ENCODE measurements at regions not wholly inside any gene's neighbourhood (a gene's known extent, or its start where the extent isn't known, plus 50 kb on each side); places are given as distances from the start of the nearest gene placed in this dataset.

DNA sequence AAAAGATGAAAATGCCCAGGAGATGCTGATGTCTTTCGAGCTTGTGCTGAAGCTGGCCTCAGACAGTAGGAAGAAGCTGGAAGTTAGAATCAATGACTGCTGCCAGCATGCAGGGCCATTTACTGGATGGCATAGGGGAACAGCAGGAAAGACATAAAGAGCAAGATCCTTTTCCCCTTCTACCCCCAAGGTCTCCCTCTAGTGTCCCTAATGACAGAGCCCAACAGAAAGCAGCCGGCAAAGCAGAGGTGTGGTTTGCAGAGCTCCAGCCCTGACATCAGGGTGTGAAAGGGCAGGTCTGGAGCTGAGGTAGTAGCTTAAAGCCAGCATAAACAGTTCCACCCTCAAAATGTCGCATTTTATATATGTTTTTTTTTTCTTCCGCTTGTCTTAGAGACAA is 1560.7 kb upstream of the TMEM132C start (continued):
- TF ChIP-seq, protein P1, sequence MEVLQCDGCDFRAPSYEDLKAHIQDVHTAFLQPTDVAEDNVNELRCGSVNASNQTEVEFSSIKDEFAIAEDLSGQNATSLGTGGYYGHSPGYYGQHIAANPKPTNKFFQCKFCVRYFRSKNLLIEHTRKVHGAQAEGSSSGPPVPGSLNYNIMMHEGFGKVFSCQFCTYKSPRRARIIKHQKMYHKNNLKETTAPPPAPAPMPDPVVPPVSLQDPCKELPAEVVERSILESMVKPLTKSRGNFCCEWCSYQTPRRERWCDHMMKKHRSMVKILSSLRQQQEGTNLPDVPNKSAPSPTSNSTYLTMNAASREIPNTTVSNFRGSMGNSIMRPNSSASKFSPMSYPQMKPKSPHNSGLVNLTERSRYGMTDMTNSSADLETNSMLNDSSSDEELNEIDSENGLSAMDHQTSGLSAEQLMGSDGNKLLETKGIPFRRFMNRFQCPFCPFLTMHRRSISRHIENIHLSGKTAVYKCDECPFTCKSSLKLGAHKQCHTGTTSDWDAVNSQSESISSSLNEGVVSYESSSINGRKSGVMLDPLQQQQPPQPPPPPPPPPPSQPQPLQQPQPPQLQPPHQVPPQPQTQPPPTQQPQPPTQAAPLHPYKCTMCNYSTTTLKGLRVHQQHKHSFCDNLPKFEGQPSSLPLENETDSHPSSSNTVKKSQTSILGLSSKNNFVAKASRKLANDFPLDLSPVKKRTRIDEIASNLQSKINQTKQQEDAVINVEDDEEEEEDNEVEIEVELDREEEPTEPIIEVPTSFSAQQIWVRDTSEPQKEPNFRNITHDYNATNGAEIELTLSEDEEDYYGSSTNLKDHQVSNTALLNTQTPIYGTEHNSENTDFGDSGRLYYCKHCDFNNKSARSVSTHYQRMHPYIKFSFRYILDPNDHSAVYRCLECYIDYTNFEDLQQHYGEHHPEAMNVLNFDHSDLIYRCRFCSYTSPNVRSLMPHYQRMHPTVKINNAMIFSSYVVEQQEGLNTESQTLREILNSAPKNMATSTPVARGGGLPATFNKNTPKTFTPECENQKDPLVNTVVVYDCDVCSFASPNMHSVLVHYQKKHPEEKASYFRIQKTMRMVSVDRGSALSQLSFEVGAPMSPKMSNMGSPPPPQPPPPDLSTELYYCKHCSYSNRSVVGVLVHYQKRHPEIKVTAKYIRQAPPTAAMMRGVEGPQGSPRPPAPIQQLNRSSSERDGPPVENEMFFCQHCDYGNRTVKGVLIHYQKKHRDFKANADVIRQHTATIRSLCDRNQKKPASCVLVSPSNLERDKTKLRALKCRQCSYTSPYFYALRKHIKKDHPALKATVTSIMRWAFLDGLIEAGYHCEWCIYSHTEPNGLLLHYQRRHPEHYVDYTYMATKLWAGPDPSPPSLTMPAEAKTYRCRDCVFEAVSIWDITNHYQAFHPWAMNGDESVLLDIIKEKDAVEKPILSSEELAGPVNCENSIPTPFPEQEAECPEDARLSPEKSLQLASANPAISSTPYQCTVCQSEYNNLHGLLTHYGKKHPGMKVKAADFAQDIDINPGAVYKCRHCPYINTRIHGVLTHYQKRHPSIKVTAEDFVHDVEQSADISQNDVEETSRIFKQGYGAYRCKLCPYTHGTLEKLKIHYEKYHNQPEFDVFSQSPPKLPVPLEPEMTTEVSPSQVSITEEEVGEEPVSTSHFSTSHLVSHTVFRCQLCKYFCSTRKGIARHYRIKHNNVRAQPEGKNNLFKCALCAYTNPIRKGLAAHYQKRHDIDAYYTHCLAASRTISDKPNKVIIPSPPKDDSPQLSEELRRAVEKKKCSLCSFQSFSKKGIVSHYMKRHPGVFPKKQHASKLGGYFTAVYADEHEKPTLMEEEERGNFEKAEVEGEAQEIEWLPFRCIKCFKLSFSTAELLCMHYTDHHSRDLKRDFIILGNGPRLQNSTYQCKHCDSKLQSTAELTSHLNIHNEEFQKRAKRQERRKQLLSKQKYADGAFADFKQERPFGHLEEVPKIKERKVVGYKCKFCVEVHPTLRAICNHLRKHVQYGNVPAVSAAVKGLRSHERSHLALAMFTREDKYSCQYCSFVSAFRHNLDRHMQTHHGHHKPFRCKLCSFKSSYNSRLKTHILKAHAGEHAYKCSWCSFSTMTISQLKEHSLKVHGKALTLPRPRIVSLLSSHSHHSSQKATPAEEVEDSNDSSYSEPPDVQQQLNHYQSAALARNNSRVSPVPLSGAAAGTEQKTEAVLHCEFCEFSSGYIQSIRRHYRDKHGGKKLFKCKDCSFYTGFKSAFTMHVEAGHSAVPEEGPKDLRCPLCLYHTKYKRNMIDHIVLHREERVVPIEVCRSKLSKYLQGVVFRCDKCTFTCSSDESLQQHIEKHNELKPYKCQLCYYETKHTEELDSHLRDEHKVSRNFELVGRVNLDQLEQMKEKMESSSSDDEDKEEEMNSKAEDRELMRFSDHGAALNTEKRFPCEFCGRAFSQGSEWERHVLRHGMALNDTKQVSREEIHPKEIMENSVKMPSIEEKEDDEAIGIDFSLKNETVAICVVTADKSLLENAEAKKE (CRISPR knock-in tag; IDR thresholded peaks at IDR 0.05): no peak
- no peak for TF ChIP-seq EZH2 (IDR thresholded peaks at IDR 0.05; ENCODE audit: low read depth, unreplicated experiment)

DNA sequence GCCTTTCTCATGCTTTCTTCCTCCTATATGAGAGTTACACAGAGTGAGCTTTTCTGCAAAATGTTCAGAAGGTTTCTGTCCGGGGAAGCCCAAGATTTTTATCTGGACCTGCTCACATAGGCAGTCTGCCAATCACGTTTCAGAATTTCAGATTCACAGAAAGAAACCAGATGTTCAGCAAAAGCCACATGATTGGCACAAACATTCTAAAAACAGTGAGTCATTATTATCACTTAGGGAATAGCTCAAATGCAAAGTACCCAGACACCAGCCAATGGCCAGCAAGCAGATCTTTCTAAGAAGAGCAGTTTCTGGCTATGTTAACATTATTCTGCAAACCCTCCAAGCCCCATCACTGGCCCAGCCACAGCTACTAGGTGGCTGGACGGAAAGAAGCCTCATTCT is 1558.5 kb upstream of the TMEM132C start:
- Histone ChIP-seq H3K9me2 (ENCODE audit: insufficient read depth) (no peaks in the 10 kb centered on the region), H3K4me1 (ENCODE audit: insufficient read depth) (no peaks in the 10 kb centered on the region), H3K4me3 (no peak overlapping the region), H3K27me3 (ENCODE audit: insufficient read depth) (no peaks in the 10 kb centered on the region), H3K27ac (ENCODE audit: low read depth) (no peak overlapping the region), H3K79me2 (replicated peaks; ENCODE audit: insufficient read depth) (no peaks in the 10 kb centered on the region), H4K20me1 (replicated peaks; ENCODE audit: insufficient read depth) (no peaks in the 10 kb centered on the region), H3K4me2 (no peak overlapping the region), H3K36me3 (ENCODE audit: insufficient read depth) (no peaks in the 10 kb centered on the region), H2AFZ (no peak overlapping the region), H3F3A (replicated peaks; ENCODE audit: low read depth) (no peaks in the 10 kb centered on the region)
- ATAC-seq: no peak
- no peak for TF ChIP-seq STAT1 (IDR thresholded peaks at IDR 0.05; ENCODE audit: unreplicated experiment)
- no peak for TF ChIP-seq NANOG (IDR thresholded peaks at IDR 0.05; ENCODE audit: borderline replicate concordance)
- TF ChIP-seq POLR2AphosphoS5 (IDR thresholded peaks at IDR 0.05; ENCODE audit: low read depth): no peak
- TF ChIP-seq ZNF331 (CRISPR knock-in tag; IDR thresholded peaks at IDR 0.05; ENCODE audit: low read depth): no peak
- TF ChIP-seq ZNF114 (CRISPR knock-in tag; IDR thresholded peaks at IDR 0.05): no peak
- no peak for TF ChIP-seq JUNB (IDR thresholded peaks at IDR 0.05; ENCODE audit: unreplicated experiment)
- no peak for TF ChIP-seq EZH2phosphoT487 (IDR thresholded peaks at IDR 0.05; ENCODE audit: unreplicated experiment)
- TF ChIP-seq CREB1 (CRISPR knock-in tag; IDR thresholded peaks at IDR 0.05; ENCODE audit: low read depth): no peak
- TF ChIP-seq, protein P2, sequence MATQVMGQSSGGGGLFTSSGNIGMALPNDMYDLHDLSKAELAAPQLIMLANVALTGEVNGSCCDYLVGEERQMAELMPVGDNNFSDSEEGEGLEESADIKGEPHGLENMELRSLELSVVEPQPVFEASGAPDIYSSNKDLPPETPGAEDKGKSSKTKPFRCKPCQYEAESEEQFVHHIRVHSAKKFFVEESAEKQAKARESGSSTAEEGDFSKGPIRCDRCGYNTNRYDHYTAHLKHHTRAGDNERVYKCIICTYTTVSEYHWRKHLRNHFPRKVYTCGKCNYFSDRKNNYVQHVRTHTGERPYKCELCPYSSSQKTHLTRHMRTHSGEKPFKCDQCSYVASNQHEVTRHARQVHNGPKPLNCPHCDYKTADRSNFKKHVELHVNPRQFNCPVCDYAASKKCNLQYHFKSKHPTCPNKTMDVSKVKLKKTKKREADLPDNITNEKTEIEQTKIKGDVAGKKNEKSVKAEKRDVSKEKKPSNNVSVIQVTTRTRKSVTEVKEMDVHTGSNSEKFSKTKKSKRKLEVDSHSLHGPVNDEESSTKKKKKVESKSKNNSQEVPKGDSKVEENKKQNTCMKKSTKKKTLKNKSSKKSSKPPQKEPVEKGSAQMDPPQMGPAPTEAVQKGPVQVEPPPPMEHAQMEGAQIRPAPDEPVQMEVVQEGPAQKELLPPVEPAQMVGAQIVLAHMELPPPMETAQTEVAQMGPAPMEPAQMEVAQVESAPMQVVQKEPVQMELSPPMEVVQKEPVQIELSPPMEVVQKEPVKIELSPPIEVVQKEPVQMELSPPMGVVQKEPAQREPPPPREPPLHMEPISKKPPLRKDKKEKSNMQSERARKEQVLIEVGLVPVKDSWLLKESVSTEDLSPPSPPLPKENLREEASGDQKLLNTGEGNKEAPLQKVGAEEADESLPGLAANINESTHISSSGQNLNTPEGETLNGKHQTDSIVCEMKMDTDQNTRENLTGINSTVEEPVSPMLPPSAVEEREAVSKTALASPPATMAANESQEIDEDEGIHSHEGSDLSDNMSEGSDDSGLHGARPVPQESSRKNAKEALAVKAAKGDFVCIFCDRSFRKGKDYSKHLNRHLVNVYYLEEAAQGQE (IDR thresholded peaks at IDR 0.05; ENCODE audit: unreplicated experiment): no peak
- no peak for TF ChIP-seq EZH2 (IDR thresholded peaks at IDR 0.05; ENCODE audit: low read depth, unreplicated experiment)
- Mint-ChIP-seq H3K27ac (no peak overlapping the region), H3K9me3 (peaks cover 96% of the 10 kb centered on the region), H3K27me3 (ENCODE audit: insufficient read depth, low read depth, poor library complexity) (no peaks in the 10 kb centered on the region), H3K36me3 (ENCODE audit: low read depth) (peaks cover 27% of the 10 kb centered on the region), H3K4me3 (no peak overlapping the region), H3K4me1 (no peaks in the 10 kb centered on the region)
- no peak for DNase-seq (ENCODE audit: low spot score)
